Left hindlimb (tissue), 1 donor: ENCODE measurements at regions not wholly inside any gene's neighbourhood (a gene's known extent, or its start where the extent isn't known, plus 50 kb on each side); places are given as distances from the start of the nearest gene placed in this dataset.
"Not testable (repeated sequence)": the region's sequence is repeated elsewhere in the genome, so short reads cannot be mapped to it uniquely, and the experiment has no call there.

Experiments used
- DNase-seq: peaks from one replicate; pipeline ENCODE4 v3.0.0-alpha.2; 2018

GRCh38 chr5:176144508-176144907 lies 93.7 kb upstream of the SIMC1 start:
- no peak for DNase-seq

GRCh38 chr5:176149948-176150347 lies 88.3 kb upstream of the SIMC1 start:
- DNase-seq = not testable (repeated sequence)

- DNase-seq = no peak
Measured at GRCh38 chr5:176151281-176151680, 86.9 kb upstream of the SIMC1 start.

- no peak for DNase-seq
Measured at GRCh38 chr5:176152191-176152929, 85.9 kb upstream of the SIMC1 start.

GRCh38 chr5:176152930-176153311 lies 85.3 kb upstream of the SIMC1 start:
- DNase-seq = no peak

DNA sequence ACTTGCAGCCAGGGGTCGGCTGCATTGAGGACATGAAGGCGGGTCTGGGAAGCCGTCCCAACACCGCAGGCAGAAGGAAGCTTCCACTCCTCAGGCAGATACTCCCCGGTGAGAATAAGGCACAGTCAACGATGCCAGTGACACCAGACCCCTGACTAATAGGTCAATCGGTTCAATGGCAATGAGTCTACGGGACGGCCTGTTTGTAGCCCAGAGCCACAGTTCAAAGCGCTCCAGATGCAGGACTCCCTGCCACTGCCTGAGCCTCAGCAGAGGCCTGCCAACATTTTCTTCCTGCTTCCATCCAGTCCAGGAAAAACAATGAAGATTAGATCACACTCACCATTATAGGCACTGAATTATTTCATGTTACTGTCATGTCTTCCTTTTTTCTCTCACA lies 84.5 kb upstream of the SIMC1 start:
- no peak for DNase-seq

- no peak for DNase-seq
Measured at GRCh38 chr5:176154821-176155220, 83.4 kb upstream of the SIMC1 start.

- DNase-seq = no peak
Measured at GRCh38 chr5:176155922-176156359, 82.3 kb upstream of the SIMC1 start.

DNA sequence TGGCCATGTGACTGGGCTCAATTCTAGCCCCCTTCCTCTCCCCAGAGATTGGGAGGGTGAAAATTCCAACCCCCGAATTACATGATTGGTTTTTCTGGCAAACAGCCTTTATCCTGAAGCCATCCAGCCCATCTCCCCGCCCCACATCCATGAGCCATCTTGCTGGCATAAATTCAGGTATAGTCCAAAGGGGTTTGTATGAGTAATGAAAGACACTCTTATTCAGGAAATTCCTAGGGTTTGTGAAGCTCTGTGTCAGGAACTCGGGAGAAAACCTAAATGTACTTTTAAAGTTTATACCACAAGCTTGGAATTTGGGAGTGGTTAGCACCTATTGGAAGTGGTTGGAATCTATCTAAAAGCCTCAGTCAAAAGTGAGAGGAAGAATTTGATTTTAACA lies 80.6 kb upstream of the SIMC1 start:
- DNase-seq = no peak

DNA sequence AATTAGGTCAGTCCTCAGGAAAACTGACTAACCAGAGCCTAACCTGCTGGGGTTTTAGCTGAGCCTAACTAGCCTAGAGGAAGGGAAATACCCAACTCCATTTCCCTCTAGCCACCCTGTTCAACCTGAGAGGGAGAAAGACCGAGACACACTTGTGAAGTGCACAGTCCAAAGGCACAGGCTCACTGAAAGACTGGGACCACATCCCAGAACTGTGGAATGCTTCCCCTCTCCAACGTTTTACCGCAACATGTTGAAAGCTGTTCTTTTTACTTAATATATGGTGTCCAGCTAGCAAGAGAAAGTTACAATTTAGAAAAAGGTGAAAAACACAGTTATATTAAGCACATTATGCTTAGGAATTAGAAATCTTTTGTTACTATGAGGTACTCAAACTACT lies 76.8 kb upstream of the SIMC1 start:
- peak; percentile 65 for DNase-seq

DNA sequence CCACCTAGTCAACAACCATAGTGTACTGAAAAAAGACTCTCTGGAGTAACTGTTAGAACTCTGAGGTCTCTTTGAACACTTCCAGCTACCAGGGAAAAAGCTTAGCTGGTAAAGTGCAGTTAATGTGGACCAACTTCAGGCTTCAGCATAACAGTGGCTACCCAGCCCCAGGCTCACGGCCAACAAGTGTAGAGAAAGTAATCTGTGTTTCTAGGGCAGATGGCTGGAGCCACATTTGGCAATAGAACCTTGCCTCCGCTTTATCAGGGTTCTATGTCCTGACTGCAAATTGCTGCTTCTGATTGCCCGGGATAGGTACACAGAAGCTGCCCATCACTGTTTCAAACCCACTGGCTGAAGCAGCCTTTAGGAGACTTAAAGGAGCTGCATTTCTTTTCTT lies 76.0 kb upstream of the SIMC1 start:
- no peak for DNase-seq

DNA sequence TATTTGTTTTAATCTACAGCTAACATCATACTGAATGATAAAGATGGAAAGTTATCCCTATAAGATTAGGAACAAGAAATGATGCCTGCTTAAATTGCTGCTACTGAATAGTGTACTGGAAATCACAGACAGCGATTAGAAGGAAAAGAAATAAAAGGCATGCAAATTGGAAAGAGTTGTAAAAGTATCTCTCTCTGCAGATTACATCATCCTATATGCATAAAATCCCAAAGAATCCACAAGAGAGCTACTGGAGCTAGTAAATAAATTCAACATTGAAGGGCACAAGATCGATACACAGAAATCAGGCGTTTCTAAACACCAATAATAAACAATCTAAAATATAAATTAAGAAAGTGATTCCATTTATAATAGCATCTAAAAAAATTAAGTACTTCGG lies 75.3 kb upstream of the SIMC1 start:
- no peak for DNase-seq

DNA sequence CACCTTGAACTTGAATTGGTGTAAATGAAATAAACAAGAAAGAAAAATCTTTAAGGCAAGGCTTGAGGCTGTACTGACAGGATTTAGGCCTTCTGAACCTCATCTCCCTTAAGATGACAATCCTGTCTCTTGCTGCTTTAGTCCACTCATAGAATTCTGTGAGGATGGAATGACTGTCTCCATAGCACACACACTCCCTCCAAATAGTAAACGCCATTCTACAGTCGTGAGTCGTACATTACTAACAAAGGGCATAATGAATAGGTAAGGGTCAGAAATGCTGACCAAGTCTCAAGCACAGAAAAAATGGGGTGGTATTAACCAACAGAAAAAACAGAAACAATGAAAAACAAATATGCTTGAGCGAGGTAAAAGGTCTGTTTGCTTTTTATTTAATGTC lies 71.8 kb upstream of the SIMC1 start:
- DNase-seq = no peak

DNA sequence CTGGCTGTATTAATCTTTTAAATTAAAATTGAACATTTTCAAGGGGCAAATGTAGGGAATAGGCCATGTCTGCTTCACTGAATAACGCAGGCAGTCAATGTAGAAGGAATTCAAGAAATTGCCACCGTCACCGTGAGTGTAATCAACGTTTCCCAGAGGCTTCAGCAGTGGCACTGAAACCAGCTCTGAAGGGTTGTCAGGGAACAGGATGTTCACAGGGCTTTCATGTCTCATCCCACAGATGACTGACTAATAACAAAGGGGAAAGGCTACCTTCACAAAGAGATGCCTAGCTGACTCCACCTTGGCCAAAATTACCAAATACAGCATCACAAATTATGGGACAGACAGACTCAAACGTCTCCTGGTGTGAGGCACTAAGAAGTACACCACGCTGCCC lies 70.4 kb upstream of the SIMC1 start:
- DNase-seq = no peak

DNA sequence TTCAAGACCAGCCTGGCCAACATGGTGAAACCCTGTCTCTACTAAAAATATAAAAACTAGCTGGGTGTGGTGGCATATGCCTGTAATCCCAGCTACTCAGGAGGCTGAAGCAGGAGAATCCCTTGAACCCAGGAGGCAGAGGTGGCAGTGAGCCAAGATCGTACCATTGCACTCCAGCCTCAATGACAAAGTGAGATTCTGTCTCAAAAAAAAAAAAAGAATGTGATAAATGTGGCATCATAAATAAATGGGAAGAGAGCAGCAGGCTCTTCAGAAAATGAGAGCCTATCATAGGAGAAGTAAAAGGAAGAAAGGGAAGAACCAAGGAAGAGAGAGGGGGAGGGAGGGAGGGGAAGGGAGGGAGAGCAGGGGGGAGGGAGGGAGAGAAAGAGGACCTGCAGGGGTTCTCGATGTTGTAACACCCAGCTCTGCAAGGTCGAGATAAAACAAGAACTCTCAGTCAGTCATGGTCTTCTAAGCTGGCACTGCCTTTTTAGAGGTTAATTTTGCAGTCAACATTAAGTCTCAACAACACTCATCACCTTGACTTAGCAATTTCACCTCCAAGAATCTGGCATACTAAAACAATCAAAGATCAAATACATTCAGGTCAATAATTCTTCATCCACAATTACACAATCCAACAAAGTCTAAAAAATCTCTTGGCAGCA lies 68.7 kb upstream of the SIMC1 start:
- no peak for DNase-seq

- DNase-seq = no peak
Measured at GRCh38 chr5:176170084-176170483, 68.1 kb upstream of the SIMC1 start.

- no peak for DNase-seq
Measured at GRCh38 chr5:176171171-176171760, 67.0 kb upstream of the SIMC1 start.

DNA sequence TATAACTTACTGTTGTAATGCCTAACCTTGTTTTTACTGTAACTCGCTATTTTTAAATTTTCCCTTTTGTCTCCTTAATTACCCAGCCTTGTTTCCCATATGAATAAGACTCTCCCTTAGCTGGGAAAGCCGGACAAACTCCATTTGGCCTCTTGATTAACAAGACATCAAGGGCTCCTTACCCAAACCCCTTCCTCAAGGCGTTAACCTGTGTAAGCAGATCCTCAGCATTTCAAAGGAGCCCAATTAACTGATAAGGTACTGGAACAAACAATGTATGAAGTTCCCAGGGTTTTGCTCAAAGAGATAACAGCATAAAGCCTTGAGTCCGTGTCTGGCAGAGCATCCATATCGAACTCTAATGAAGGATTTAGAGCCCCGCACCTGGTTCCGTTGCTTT lies 66.0 kb upstream of the SIMC1 start:
- no peak for DNase-seq

DNA sequence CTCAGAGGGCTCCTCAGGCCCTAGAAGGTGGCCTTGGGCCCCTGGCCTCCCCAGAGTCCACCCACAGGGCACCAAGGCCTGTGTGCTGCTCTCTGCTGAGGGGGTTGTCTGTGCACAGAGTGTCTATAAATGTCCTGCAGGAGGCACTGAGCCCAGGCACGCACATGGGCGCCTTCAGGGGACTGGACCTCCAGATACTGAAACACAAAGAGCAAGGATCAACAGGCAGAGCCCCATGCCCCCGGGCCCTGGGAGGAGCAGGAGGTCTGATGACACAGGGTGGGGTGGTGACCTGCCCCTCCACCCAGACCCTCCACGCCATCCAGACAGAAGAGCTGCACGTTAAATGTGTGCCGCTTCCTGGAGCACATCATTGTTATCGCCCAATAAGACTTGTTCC lies 64.6 kb upstream of the SIMC1 start:
- DNase-seq = no peak

- DNase-seq = no peak
Measured at GRCh38 chr5:176174345-176175025, 63.7 kb upstream of the SIMC1 start.

GRCh38 chr5:176175101-176175852 lies 62.9 kb upstream of the SIMC1 start:
- no peak for DNase-seq

DNA sequence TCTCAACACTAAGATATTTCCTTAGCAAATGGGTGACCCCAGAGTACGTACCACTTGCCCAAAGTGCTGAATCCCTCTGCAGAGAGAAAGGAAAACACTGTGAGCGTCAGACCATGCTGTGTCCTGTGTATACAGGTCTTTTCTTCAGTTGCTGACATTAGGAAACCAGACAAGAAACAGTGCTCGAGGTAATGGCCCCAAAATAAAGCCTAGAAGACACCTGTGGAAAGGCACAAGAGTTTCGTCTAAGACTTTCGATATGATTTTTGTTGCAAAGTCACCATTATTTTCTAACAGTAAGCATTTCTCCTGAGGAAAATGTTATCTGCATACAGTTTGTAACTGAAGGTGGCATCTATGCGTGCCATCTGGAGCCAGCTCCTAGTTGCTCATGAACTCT lies 62.0 kb upstream of the SIMC1 start:
- DNase-seq = no peak

DNA sequence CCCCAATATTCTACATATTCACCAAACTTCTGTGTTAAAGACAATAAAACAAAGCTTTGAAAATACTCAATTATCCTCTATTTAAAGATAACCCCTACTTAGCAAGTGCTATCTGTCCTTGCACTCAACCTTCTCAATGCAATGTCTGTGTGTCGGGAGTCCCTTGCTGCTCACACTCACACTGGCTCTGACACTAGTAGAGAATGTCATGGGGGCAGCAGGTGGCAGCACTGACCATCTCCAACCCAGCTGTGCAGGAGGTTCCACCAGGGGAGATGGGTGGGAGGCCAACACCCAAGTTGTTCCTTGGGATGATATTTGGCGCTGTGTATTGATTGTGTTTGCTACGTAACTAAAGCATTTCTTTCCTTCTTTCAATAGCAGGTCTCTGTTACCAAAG lies 59.4 kb upstream of the SIMC1 start:
- no peak for DNase-seq
